ENCODE measurements at regions not wholly inside any gene's neighbourhood (a gene's known extent, or its start where the extent isn't known, plus 50 kb on each side); places are given as distances from the start of the nearest gene placed in this dataset.

- DNase-seq = no peak
Measured at GRCh38 chr18:45505497-45506206, 109.6 kb upstream of the SLC14A2 start.

DNA sequence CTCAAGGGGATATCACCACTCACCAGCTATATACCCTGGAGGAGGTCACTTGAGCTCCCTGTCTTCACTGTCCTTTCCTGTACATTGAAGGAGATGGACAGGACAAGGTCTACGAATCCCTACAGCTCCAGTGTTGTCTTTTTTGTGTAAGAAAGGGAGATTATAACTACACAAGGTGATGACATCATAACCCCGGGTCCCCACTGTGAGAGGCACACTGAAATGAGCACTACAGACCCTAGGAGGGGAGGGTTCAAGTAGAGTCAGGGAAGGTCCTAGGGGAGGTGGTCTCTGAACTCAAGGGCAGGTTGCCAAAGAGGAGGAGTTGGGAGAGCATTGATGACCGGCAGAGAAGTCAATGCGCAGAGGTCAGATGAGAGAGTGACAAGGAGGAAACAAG lies 108.3 kb upstream of the SLC14A2 start:
- no peak for DNase-seq

DNA sequence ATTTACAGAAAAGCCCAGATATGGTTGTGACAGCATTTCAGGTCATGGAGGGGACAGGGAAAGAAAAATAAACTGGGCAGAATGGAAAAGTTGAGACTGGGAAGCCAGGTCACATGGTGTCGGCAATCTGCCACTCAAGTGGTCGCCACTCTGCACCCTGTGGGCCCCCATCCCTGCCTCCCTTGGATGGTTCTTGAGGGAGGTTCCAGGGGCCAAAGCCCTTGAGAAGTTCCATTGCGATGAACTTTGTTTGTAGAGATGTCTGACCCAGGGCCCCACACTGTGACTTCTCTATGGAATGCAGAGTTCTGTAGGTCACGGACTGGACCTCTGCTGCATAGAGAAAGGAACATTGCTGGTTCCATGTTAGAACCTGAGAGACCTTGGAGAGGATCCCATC lies 105.7 kb upstream of the SLC14A2 start:
- no peak for DNase-seq

DNA sequence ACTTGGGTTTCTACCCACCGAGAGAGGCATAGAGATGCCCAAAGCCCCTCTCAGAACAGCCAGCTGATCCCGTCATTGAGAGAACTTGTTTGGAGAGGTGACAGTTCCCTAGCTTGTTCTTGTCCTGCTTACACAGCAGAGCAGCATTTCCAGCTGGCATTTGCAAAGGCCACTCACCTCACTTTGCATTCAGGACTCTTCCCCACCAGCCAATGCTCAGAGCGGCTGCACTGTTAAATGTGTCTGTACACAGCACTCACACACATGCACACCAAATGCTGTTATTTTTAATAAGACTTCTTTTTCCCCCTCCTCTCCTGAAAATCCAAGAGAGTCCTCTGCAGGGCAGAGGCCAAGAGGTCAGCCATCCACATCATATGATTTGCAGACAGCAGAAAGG lies 104.6 kb upstream of the SLC14A2 start:
- no peak for DNase-seq

GRCh38 chr18:45512363-45512953 lies 102.8 kb upstream of the SLC14A2 start:
- no peak for DNase-seq

- DNase-seq = no peak
Measured at GRCh38 chr18:45517181-45517741, 98.0 kb upstream of the SLC14A2 start.

DNA sequence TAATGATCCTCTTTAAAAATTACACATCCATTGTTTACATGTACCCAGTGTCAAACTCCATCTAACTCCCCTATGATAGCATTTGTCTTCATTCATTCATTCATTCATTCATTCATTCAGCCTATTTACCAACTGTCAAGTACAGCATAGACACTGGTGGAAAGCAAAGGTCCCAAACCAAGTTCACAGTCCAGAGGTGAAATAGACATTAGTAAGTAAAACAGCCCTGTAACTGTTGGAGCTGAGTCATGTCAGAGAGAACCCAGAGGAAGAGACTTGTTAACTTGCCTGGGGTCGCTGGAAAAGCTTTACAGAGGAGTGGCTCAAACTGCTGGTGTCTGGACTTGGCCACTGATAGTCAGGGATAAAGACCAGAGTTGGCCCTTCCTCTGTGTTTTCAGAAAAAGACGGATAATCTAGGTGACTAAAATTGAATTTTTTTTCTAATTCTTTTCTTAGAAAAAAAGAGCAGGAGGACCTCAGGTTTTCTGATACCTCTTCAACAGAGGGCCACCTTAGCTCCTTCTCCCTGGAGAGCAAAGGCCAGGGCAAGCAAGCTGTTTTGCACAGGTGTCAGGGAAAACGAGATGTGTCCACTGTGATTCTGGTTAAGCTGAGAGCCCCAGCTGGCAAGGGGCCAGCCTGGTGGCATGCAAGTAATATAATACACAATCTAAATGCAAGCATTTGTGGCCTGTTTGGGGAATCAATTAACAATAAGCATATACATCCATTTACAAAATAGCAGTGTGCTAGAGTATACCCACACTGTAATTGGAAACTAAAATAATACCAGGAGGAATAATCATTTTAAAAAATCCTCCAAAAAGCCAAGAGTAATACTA lies 96.7 kb upstream of the SLC14A2 start:
- DNase-seq = no peak

- no peak for DNase-seq
Measured at GRCh38 chr18:45519411-45520280, 95.6 kb upstream of the SLC14A2 start.

- no peak for DNase-seq
Measured at GRCh38 chr18:45521136-45521535, 94.1 kb upstream of the SLC14A2 start.

GRCh38 chr18:45521777-45522176 lies 93.5 kb upstream of the SLC14A2 start:
- no peak for DNase-seq

- DNase-seq = no peak
Measured at GRCh38 chr18:45522371-45522770, 92.9 kb upstream of the SLC14A2 start.

DNA sequence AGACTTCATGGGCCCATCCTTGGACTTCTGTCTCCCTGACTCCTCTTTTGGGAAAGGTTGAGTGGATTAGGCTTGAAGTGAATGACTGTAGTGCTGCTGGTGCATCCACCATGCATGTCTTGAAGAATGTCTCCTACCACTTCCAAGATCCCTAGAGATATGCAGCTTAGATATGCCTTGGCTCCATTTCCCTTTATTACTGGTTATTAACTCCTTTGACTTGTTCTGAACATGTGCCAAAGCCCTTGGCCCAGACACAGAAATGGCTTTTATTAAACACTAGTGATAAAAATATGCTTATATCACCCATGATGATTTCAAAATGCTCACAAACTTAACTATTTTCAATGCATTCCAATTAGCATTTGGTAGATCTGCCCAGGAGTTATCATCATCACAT lies 90.0 kb upstream of the SLC14A2 start:
- DNase-seq = no peak

- DNase-seq = no peak
Measured at GRCh38 chr18:45526114-45526841, 89.0 kb upstream of the SLC14A2 start.

DNA sequence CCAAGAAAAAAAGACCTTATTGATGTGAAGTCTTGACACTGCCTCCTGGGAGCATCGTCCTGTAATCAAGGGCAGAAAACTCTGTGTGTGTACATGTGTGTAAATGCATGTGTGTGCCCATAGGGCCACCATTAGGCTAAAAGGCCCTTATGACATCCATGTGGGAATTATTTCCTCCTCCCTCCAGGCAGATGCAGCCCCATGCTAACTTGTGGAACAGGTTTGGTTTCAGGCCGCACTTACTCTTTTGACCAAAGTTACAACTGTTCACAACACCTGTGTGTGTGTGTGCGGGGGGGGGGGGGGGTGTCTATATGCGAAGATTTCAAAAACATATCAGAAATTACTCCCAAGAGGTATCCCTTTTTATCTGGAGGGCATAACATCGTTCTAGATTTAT lies 87.4 kb upstream of the SLC14A2 start:
- DNase-seq = no peak

DNA sequence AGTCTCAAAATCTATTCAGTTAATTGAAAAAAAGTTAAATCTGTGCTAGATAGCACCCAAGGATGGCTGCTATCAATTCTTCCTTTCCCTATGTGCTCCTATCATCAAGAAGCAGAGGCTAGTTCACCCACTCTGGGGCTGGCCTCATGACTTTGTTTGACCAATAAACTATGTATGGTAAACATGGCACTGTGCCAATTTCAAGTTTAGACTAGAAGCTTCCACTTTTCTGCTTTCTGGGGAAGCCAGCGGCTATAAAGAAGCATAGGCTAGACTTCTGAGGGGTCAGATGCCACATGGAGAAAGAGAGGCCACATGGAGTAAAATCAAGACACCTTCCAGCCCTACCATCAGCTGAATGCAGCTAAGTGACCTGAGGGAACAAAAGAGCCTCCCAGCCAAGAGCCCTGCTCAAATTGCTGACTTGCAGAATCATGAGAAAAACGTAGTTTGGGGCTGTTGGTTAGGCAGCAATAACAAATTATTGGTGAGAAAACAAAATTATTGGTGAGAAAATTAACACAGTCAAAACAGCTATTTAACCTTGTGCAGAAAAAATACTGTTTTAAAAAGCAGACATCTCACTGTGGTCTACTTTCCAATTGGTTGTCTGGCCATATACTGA lies 86.5 kb upstream of the SLC14A2 start:
- no peak for DNase-seq

- no peak for DNase-seq
Measured at GRCh38 chr18:45538444-45538843, 76.8 kb upstream of the SLC14A2 start.

DNA sequence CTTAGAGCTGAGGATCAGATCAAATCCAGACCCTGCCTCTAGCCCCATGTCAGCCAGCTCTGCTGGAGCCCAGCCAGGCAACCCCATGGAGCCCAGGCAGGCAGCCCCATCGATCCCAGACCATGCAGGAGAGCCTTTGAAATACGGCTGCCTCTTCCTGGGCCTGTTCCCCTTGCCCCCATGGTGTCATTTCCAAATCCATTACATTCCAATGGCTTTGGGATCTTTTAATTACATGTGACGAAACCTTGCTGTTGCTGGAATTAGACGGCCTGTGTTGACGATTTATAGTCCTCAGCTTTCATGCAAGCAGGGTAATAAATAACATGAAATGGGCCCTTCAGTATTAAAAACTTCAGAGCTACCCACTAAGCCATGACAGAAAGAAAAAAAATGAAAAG lies 75.8 kb upstream of the SLC14A2 start:
- no peak for DNase-seq

- no peak for DNase-seq
Measured at GRCh38 chr18:45540125-45540524, 75.2 kb upstream of the SLC14A2 start.

- no peak for DNase-seq
Measured at GRCh38 chr18:45541421-45541820, 73.9 kb upstream of the SLC14A2 start.

DNA sequence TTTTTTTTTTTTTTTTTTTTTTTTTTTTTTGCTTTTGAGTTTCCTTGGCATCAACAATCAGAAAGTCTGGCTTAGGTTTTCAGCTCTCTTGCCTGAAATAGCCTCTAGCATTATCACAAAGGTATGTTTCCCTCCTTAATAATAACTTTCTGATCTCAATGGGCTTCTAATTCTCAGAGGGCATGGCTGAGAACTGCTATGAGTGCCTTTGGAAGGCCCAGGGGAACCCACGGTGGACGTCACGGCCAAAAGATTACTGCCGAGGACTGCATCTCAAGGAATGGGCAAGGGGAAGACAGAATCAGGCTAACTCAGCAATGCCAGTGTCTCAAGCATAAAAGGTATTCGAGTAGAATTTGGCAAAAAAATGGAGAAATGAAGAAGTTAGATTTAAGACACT lies 73.2 kb upstream of the SLC14A2 start:
- no peak for DNase-seq

DNA sequence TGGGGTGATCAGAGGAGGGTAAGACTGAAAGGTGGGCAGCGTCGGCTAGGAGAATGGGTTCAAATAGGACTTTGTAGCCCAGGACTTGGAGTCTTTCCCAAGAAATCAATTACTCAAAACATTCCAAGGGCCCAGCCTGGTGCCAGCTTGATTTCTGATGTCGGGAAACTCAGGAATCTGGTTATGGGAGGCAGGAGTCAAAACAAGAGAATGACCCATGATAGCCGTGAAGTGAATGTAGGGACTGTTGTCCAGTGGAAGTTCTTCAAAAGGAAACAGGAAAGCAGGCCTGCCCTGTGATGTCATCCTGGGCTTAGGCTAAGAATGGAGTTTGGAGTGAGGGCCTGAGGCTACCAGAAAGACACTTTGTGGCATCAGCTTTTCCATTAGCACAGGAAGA lies 67.4 kb upstream of the SLC14A2 start:
- DNase-seq = no peak

GRCh38 chr18:45548614-45549013 lies 66.7 kb upstream of the SLC14A2 start:
- no peak for DNase-seq

Data from NCI-H510A (cell line).